SK-N-SH (cell line): ENCODE measurements at regions not wholly inside any gene's neighbourhood (a gene's known extent, or its start where the extent isn't known, plus 50 kb on each side); places are given as distances from the start of the nearest gene placed in this dataset.

Source experiments
- CTCF ChIA-PET: fragments of 300-600, 350-600 bp; formaldehyde crosslinking; extraction: SDS; loops from one replicate; lab custom pipeline; 2021; lab: Yijun Ruan, JAX
- POLR2A ChIA-PET: fragments of 350-600 bp; sonication (Branson Sonifier 250); formaldehyde crosslinking; extraction: SDS; loops from one replicate; lab custom pipeline; 2020; ENCODE audit warnings: antibody characterized with exemption, inconsistent platforms; lab: Yijun Ruan, JAX
- DNase-seq: peaks from one replicate; pipeline ENCODE4 v3.0.0; 2012
- H2AFZ ChIP-seq: fragments of 200-600 bp; sonication (generic); 2 replicates; pipeline ENCODE4 v1.8.1; 2016; ENCODE audit warnings: antibody characterized with exemption, mild to moderate bottlenecking, low read depth
- H3F3A ChIP-seq: fragments of 200-600 bp; sonication (generic); replicated peaks from 2 replicates; pipeline ENCODE3; 2016; ENCODE audit warnings: antibody characterized with exemption, mild to moderate bottlenecking; ENCODE audit not compliant: insufficient read depth
- H3K27ac ChIP-seq, 2 experiments: fragments of 200-500 bp in 1 of 2; fragments of 200-600 bp in 1 of 2; sonication (Bioruptor generic) in 1 of 2; sonication (generic), shearing (Covaris generic) in 1 of 2; 2 replicates each; pipeline versions ENCODE4 v1.5.1 to v1.6.1; 2014 to 2016; ENCODE audit warnings: low read depth in 2 of 2, inconsistent platforms in 1 of 2, low read length in 1 of 2, mild to moderate bottlenecking in 1 of 2, mixed read lengths in 1 of 2
- H3K27me3 ChIP-seq: fragments of 200-600 bp; sonication (generic), shearing (Covaris generic); 2 replicates; pipeline ENCODE4 v1.6.1; 2016; ENCODE audit warnings: mixed run types; ENCODE audit not compliant: insufficient read depth
- H3K36me3 ChIP-seq, 2 experiments: fragments of 200-500 bp in 1 of 2; fragments of 200-600 bp in 1 of 2; sonication (Bioruptor generic) in 1 of 2; sonication (generic) in 1 of 2; replicated peaks in 1 of 2; 2 replicates each; pipeline versions ENCODE3 to v1.5.1; 2014 to 2016; ENCODE audit warnings: low read length in 1 of 2, mild to moderate bottlenecking in 1 of 2; ENCODE audit not compliant: insufficient read depth in 2 of 2, control insufficient read depth in 1 of 2
- H3K4me1 ChIP-seq, 2 experiments: fragments of 200-500 bp in 1 of 2; fragments of 200-600 bp in 1 of 2; sonication (Bioruptor generic) in 1 of 2; sonication (generic), shearing (Covaris generic) in 1 of 2; 2 replicates each; pipeline versions ENCODE4 v1.5.1 to v1.6.1; 2014 to 2016; ENCODE audit warnings: low read depth in 1 of 2, low read length in 1 of 2, mixed run types in 1 of 2; ENCODE audit not compliant: insufficient read depth in 2 of 2, control insufficient read depth in 1 of 2
- H3K4me2 ChIP-seq: fragments of 200-600 bp; sonication (generic), shearing (Covaris generic); 2 replicates; pipeline ENCODE4 v1.6.1; 2017; ENCODE audit warnings: mixed run types
- H3K4me3 ChIP-seq, 2 experiments: fragments of 200-500 bp in 1 of 2; fragments of 200-600 bp in 1 of 2; sonication (Bioruptor generic) in 1 of 2; sonication (generic), shearing (Covaris generic) in 1 of 2; 2 replicates each; pipeline versions ENCODE4 v1.5.1 to v1.8.1; 2014 to 2016; ENCODE audit warnings: low read depth in 2 of 2, inconsistent platforms in 1 of 2, low read length in 1 of 2, mild to moderate bottlenecking in 1 of 2, mixed read lengths in 1 of 2, moderate library complexity in 1 of 2
- H3K79me2 ChIP-seq: fragments of 200-600 bp; sonication (generic); 2 replicates; pipeline ENCODE4 v1.8.1; 2017; ENCODE audit warnings: mild to moderate bottlenecking; ENCODE audit not compliant: insufficient read depth
- H3K9ac ChIP-seq: fragments of 200-600 bp; sonication (generic); 2 replicates; pipeline ENCODE4 v1.6.1; 2017; ENCODE audit warnings: mixed run types
- H3K9me2 ChIP-seq: fragments of 200-600 bp; sonication (generic); 2 replicates; pipeline ENCODE4 v1.6.1; 2017; ENCODE audit warnings: mixed run types
- H3K9me3 ChIP-seq: fragments of 200-600 bp; sonication (generic); 2 replicates; pipeline ENCODE4 v1.6.1; 2017; ENCODE audit warnings: mixed run types, mild to moderate bottlenecking, moderate library complexity
- H4K20me1 ChIP-seq: fragments of 200-600 bp; sonication (generic); 2 replicates; pipeline ENCODE4 v1.6.1; 2017; ENCODE audit warnings: mild to moderate bottlenecking, mixed run types; ENCODE audit not compliant: insufficient read depth
- ELF1 ChIP-seq: IDR thresholded peaks from 2 replicates; pipeline ENCODE4 v1.4.0; 2012
- EZH2phosphoT487 ChIP-seq: fragments of 200-600 bp; sonication (generic); IDR thresholded peaks from 2 replicates; pipeline ENCODE4 v1.6.1; 2017; ENCODE audit warnings: low read depth, mixed run types, mild to moderate bottlenecking, antibody characterized with exemption, moderate library complexity, borderline replicate concordance
- FOXJ3 ChIP-seq: sonication (generic); formaldehyde crosslinking; IDR thresholded peaks from 2 replicates; pipeline ENCODE4 v1.5.1; 2020; ENCODE audit warnings: mild to moderate bottlenecking, missing genetic modification reagents
- GABPA ChIP-seq: IDR thresholded peaks from 2 replicates; pipeline ENCODE4 v1.4.0; 2012; ENCODE audit warnings: low read depth, mild to moderate bottlenecking
- PBX3 ChIP-seq: IDR thresholded peaks from 2 replicates; pipeline ENCODE4; 2012
- RCOR1 ChIP-seq: fragments of 150-350 bp; IDR thresholded peaks from 2 replicates; pipeline ENCODE4 v1.6.1; 2017; ENCODE audit warnings: antibody characterized with exemption, low read length
- TAF1 ChIP-seq: IDR thresholded peaks from 2 replicates; pipeline ENCODE4 v1.6.1; 2012; ENCODE audit warnings: low read depth, mild to moderate bottlenecking, low read length, moderate library complexity, borderline replicate concordance
- USF1 ChIP-seq: IDR thresholded peaks from 2 replicates; pipeline ENCODE4 v1.4.0; 2012; ENCODE audit warnings: low read depth, borderline replicate concordance
- WGBS: methylation state at CpG from one replicate; pipeline ENCODE4 v1.1.6; 2017; ENCODE audit warnings: low lambda C conversion rate; 5-methylcytosine and 5-hydroxymethylcytosine counted together
- TF ChIP-seq, protein P1 (sequence below): IDR thresholded peaks from 2 replicates; pipeline ENCODE4 v1.4.0; 2012; ENCODE audit warnings: low read depth

- no peaks in the 10 kb centered on the region for H3K36me3 ChIP-seq
- no peak for TF ChIP-seq GABPA
- no peak for TF ChIP-seq ELF1
- no peak for TF ChIP-seq FOXJ3 (CRISPR knock-in tag)
- no peak for TF ChIP-seq USF1
- no peak for TF ChIP-seq TAF1
- TF ChIP-seq, protein P1, sequence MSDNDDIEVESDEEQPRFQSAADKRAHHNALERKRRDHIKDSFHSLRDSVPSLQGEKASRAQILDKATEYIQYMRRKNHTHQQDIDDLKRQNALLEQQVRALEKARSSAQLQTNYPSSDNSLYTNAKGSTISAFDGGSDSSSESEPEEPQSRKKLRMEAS, result no peak
- no peaks in the 10 kb centered on the region for H3K9me3 ChIP-seq
- H3K79me2 ChIP-seq, result no peaks in the 10 kb centered on the region
- POLR2A ChIA-PET, result no interaction called here
- CTCF ChIA-PET, result interaction anchor here (0.8 to 3.2 kb wide), 2 partner anchors 58 to 63 kb away, joined by 3 to 13 read pairs; no protein-coding TSS in a partner anchor
- no peaks in the 10 kb centered on the region for H3K9me2 ChIP-seq
- no peak overlapping the region for H3K27ac ChIP-seq
- 88% methylated on average over 4 of the region's 4 CpGs for WGBS
- no peak for DNase-seq
- H3K4me2 ChIP-seq, result no peak overlapping the region
- no peak overlapping the region for H3K9ac ChIP-seq
- H4K20me1 ChIP-seq, result no peaks in the 10 kb centered on the region
- H2AFZ ChIP-seq, result no peak overlapping the region
- H3F3A ChIP-seq, result no peaks in the 10 kb centered on the region
- no peak overlapping the region for H3K4me3 ChIP-seq
- H3K27me3 ChIP-seq, result no peaks in the 10 kb centered on the region
- H3K4me1 ChIP-seq, result peaks cover 0 to 10% of the 10 kb centered on the region in 2 experiments; a peak in 1 of 4 replicates
These were observed 56.0 kb upstream of the PIM1 start for GRCh38 chr6:37113976-37114375.

GRCh38 chr6:37114612-37115011 is 55.3 kb upstream of the PIM1 start:
- TF ChIP-seq RCOR1 (no peak), EZH2phosphoT487 (no peak), PBX3 (no peak)
- CTCF ChIA-PET, result interaction anchor here (0.8 to 3.2 kb wide), 4 partner anchors 10 to 88 kb away, joined by 3 to 13 read pairs (median 4); no protein-coding TSS in a partner anchor
- no peak overlapping the region for H2AFZ ChIP-seq
- POLR2A ChIA-PET, result no interaction called here
- H3K4me3 ChIP-seq, result no peak overlapping the region
- no peak overlapping the region for H3K9ac ChIP-seq
- no peak overlapping the region for H3K4me2 ChIP-seq
- H3K9me2 ChIP-seq, result no peaks in the 10 kb centered on the region
- no peaks in the 10 kb centered on the region for H3K27me3 ChIP-seq
- peaks cover 0 to 10% of the 10 kb centered on the region in 2 experiments; a peak in 1 of 4 replicates for H3K4me1 ChIP-seq
- H3K36me3 ChIP-seq, result no peaks in the 10 kb centered on the region
- no peak for DNase-seq
- H3F3A ChIP-seq, result no peaks in the 10 kb centered on the region
- H3K79me2 ChIP-seq, result no peaks in the 10 kb centered on the region
- 85% methylated on average over 4 of the region's 4 CpGs for WGBS
- H4K20me1 ChIP-seq, result no peaks in the 10 kb centered on the region
- no peak overlapping the region for H3K27ac ChIP-seq
- no peaks in the 10 kb centered on the region for H3K9me3 ChIP-seq
